ENCODE measurements at regions not wholly inside any gene's neighbourhood (a gene's known extent, or its start where the extent isn't known, plus 50 kb on each side); places are given as distances from the start of the nearest gene placed in this dataset.

- TF ChIP-seq POLR2A (IDR thresholded peaks at IDR 0.05) (no peak), CTCF (IDR thresholded peaks at IDR 0.05) (no peak)
Measured at GRCh38 chr12:89195470-89195869, 156.8 kb downstream of the DUSP6 start.

Data from lower leg skin (tissue), 3 donors.